Inferior parietal cortex (tissue), 1 donor: ENCODE measurements at regions not wholly inside any gene's neighbourhood (a gene's known extent, or its start where the extent isn't known, plus 50 kb on each side); places are given as distances from the start of the nearest gene placed in this dataset.

Experiments used
- DNase-seq: peaks from one replicate; pipeline ENCODE4 v3.0.0-alpha.2; 2016; ENCODE audit errors: extremely low spot score

GRCh38 chr11:23673366-23673765 lies 813.1 kb upstream of the CCDC179 start:
- DNase-seq: no peak

GRCh38 chr11:23674866-23675265 lies 814.6 kb upstream of the CCDC179 start:
- no peak for DNase-seq

GRCh38 chr11:23679041-23679440 lies 817.8 kb upstream of the LUZP2 start:
- no peak for DNase-seq

DNA sequence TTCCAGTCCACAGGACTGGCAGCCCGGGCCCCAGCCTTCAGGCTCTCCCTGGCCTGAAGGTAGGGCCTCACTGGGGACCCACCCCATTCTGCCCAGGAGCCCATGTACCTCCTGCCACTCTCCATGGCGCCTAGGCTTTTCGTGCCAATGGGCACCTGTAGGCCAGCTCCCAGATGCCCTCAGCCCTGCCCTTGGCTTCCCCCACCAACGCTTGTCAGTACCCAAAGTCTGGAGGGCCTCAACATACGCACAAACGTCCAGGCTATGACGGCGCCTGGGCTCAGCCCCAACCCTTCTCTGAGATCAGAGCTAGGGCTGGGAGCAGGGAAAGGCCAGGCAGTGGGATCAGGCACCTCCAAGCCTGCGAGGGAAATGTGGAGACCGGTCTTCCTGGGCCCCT lies 816.9 kb upstream of the LUZP2 start:
- no peak for DNase-seq

DNA sequence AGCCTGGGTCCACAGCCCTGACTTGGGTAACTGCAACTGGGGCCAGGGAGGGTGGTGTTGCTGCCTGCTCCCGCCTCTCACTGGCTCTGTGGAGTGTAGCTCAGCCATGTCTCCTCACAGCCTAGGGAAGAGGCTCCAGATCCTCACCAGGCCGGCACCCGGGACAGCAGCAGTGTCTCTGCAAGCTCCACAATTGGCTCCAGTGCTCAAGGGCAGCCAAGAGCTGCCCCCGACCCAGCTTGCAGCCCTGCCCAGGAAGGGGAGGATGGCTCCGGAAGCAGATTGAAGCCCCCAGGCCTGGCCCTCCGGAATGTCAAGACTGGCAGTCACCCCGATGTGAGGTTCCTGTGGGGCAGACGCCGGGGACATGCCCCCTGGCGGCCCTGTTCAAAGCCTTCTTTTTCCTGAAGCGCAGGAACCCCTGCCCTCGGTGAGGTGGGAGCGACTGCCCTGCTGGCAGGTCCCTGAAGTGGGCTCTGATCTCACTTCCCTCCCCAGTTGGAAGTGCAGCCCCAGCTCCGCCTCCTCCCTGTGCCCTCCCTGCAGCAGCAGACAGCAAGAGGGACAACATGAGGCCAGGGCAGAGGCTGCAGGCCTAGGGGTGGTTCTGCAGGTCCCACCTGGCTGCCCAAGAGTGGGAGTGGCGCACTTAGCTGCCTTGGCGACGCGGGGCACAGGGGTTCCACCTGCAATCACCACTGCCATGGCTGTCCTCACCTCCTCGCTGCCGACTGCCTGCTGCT lies 816.2 kb upstream of the LUZP2 start:
- no peak for DNase-seq

GRCh38 chr11:23684701-23685100 lies 812.2 kb upstream of the LUZP2 start:
- no peak for DNase-seq

DNA sequence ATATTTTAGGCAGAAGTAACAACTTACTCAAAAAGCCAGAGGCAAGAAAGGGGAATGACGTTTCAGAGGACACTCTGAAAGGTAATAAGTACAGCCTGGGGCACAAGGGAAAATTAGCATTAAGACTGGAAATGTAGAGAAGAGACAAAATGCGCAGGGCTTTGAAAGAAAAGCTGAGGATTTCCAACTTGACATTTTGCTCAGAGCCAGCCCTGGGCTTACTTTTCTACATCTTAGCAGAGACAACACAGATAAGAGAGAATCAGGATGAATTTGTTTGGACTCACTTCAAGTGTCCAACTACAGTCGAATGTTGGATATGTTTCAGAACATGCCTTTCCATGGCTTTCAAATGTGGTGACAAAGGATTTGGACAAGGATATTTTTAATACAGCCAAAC lies 808.9 kb upstream of the LUZP2 start:
- DNase-seq: no peak

DNA sequence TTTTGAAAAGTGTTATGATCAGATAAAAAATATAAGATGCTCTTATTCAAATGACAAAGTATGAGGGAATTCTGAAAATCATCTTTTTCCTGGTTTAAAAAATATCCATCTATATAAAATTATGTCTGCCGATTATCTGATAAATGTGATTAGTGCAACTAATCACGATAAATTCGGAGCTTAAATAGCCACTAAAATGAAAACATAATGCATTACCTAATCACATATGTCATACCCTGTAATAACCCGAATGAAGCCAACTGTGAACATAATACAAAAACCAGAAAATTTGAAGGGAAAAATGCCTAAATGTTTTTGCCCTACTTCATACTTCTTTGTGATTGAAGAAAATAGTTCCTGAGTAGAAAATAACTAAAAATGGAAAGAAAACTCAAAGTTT lies 808.4 kb upstream of the LUZP2 start:
- DNase-seq: no peak

- no peak for DNase-seq
Measured at GRCh38 chr11:23688835-23689234, 808.0 kb upstream of the LUZP2 start.

DNA sequence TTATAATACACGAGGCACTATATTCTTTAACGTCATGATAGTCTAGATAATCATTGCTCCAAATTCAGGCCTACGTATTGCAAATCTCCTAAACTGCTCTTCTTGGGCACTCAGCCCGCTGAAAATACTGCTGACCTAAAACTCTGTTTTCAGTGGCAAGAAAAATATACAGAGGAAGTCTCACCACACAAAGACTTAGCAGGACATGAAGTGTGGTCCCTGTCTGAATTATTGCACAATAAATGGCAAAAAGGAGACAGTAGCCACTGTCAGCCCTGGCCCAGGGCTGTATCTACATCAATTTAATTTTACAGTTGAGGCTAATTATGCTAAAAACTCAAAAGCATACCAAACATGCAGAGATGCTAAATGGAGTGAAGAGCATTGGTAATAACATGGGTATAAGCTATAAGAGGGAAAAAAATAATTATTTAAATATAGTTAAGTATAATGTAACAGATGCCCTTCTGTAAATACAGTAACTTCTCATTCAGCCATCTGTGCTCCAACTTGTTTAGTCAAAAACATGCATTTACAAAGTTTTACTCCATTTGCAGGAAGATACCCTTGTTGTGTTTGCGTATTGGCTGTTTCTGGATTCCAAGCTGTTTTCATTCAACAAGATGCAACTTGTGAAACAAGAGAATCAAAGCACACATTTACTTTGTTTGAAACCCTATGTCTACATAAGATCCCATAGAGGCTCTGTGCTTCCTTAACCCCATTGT lies 800.0 kb upstream of the LUZP2 start:
- DNase-seq: no peak

GRCh38 chr11:23704183-23704582 lies 792.7 kb upstream of the LUZP2 start:
- DNase-seq: no peak

DNA sequence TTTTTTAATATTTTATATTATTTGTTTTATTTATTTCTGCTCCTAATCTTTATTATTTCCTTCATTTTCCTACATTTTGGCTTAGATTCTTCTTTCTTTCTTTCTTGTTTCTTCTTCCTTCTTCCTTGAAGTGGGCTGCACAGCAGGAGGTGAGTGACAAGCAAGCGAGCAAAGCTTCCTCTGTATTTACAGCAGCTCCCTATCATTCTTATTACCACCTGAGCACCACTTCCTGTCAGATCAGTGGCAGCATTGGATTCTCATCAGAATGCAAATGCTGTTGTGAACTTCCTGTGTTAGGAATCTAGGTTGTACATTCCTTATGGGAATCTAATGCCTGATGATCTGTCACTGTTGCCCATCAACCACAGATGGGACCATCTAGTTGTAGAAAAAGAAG lies 784.9 kb upstream of the LUZP2 start:
- no peak for DNase-seq

DNA sequence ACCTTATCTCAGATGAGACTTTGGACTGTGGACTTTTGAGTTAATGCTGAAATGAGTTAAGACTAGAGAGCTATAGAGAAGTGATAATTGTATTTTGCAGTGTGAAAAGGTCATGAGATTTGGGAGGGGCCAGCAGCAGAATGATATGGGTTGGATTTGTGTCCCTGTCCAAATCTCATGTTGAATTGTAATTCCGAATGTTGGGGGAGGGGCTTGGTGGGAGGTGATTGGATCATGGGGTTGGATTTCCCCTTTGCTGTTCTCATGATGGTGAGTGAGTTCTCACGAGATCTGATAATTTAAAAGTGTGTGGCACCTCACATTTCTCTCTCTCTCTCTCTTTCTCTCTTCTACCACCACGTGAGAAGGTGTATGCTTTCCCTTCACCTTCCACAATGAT lies 777.8 kb upstream of the LUZP2 start:
- no peak for DNase-seq

DNA sequence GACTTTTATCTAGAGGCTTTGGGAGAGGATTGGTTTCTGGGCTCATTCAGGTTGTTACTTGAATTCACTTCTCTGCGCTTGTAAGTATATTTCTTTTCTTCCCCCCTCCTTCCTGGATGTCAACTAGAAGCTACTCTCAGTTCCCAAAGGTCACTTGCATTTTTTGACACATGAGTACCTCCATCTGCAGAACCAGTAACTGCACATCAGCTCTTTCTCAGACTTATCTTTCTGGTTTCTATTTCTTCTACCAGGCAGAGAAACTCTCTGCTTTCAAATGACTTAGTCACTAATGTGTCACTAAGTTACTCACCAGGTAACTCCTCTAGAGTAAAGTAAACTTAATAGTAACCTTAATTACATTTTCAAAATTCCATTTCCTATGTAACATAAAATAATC lies 773.0 kb upstream of the LUZP2 start:
- DNase-seq: no peak

GRCh38 chr11:23725752-23726151 lies 771.1 kb upstream of the LUZP2 start:
- no peak for DNase-seq

- no peak for DNase-seq
Measured at GRCh38 chr11:23727387-23727786, 769.5 kb upstream of the LUZP2 start.

GRCh38 chr11:23727794-23728193 lies 769.1 kb upstream of the LUZP2 start:
- DNase-seq: no peak

DNA sequence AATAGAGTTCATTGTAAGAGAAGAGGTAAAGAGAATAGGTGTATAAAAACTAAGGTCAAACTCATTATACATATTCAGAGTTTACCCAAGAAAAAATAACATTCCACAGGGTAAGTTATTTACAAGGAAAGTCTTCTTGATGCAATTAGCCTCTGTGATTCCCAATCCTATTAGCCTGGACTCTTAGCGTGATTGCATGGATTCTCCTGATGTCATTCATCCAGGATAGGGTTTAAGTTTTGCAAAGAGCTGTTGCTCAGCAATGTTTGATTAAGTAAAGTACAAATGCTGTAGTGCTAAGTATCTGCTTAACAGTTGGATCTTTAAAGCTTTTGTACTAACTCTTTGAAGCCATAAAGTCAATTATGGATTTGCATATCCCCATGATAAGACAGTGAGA lies 767.8 kb upstream of the LUZP2 start:
- DNase-seq: no peak

- DNase-seq: no peak
Measured at GRCh38 chr11:23730307-23730998, 766.4 kb upstream of the LUZP2 start.

DNA sequence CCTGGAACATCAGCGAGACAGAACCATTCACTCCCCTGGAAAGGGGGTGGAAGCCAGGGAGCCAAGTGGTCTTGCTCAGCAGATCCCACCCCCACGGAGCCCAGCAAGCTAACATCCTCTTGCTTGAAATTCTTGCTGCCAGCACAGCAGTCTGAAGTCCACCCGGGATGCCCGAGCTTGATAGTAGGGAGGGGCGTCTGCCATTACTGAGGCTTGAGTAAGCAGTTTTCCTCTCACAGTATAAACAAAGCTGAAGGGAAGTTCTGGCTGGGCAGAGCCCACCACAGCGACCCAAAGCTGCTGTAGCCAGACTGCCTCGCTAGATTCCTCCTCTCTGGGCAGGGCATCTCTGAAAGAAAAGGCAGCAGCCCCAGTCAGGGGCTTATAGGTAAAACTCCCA lies 764.8 kb upstream of the LUZP2 start:
- DNase-seq: no peak

GRCh38 chr11:23746896-23747295 lies 750.0 kb upstream of the LUZP2 start:
- DNase-seq: no peak

DNA sequence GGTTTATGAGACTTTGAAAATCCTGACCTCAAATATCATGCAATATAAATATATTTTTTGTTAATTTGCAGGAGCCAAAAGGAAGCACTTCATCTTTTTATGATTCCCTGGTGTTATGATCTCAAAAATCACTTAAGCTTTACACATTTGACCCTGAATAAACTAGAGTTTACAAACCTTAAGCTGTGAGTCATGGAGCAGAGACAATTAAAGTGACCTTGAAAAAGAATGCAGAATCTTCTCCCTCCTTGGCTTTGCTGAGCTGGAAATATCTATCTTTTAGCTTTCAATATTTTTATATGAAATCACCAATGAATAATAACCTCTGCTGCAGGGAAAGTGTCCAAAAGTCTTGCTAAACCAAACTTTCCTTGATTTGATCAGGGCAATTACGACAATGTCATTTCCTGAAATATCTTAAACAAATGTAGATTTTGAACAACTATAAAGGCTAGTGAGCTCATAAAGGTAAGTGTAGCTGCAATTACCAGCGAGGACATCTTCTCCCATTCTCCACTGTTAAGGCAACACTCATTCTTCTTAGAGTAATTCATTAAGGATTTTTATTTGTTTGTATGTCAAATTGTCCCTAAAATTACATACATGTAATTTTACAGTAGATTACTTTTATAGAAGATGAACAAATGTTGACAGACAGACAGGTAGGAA lies 747.0 kb upstream of the LUZP2 start:
- DNase-seq: no peak
